RWPE1 (cell line): ENCODE measurements at regions not wholly inside any gene's neighbourhood (a gene's known extent, or its start where the extent isn't known, plus 50 kb on each side); places are given as distances from the start of the nearest gene placed in this dataset.
A peak's percentile ranks its signal among the peaks of the same experiment; 100 is the strongest.

Experiments used
- CTCF ChIA-PET: fragments of 350-600 bp; sonication (Branson Sonifier 250); formaldehyde crosslinking; extraction: SDS; loops from one replicate; lab custom pipeline; 2021; lab: Yijun Ruan, JAX
- POLR2A ChIA-PET: fragments of 400-600 bp; formaldehyde crosslinking; extraction: SDS; loops from one replicate; lab custom pipeline; 2020; ENCODE audit warnings: antibody characterized with exemption; ENCODE audit not compliant: low non-redundant PET; lab: Yijun Ruan, JAX
- DNase-seq: peaks from one replicate; pipeline ENCODE4 v3.0.0; 2012; ENCODE audit warnings: low spot score
- H3K27ac ChIP-seq: fragments of 450-650 bp; 2 replicates; pipeline ENCODE4 v1.5.1; 2017
- CTCF ChIP-seq: fragments of 450-650 bp; conservative IDR thresholded peaks from 2 replicates; pipeline ENCODE4 v1.5.1; 2017; ENCODE audit warnings: low read depth, mild to moderate bottlenecking

- H3K27ac ChIP-seq, result no peak overlapping the region
- CTCF ChIA-PET, result no interaction called here
- POLR2A ChIA-PET, result no interaction called here
- TF ChIP-seq CTCF, result no peak
- no peak for DNase-seq
Measured at GRCh38 chr14:43898687-43899086, 608.4 kb downstream of the FSCB start.

GRCh38 chr14:43896044-43896443 is 611.0 kb downstream of the FSCB start:
- POLR2A ChIA-PET, result no interaction called here
- TF ChIP-seq CTCF, result no peak
- no peak overlapping the region for H3K27ac ChIP-seq
- no peak for DNase-seq
- CTCF ChIA-PET, result no interaction called here

GRCh38 chr14:43894534-43894933 is 612.5 kb downstream of the FSCB start:
- TF ChIP-seq CTCF, result peak; percentile 33
- ChIA-PET CTCF (no interaction called here), POLR2A (no interaction called here)
- no peak overlapping the region for H3K27ac ChIP-seq
- DNase-seq, result no peak

- DNase-seq, result no peak
- ChIA-PET CTCF (no interaction called here), POLR2A (no interaction called here)
- H3K27ac ChIP-seq, result no peak overlapping the region
- TF ChIP-seq CTCF, result no peak
Measured at GRCh38 chr14:43887523-43887922, 619.6 kb downstream of the FSCB start.

- ChIA-PET POLR2A (no interaction called here), CTCF (no interaction called here)
- no peak overlapping the region for H3K27ac ChIP-seq
- TF ChIP-seq CTCF, result no peak
- no peak for DNase-seq
Measured at GRCh38 chr14:43877351-43877960, 629.6 kb downstream of the FSCB start.

GRCh38 chr14:43872752-43873655 is 634.1 kb downstream of the FSCB start:
- CTCF ChIA-PET, result interaction anchor here (0.6 kb wide), 1 partner anchor 440 kb away, joined by 4 read pairs; no protein-coding TSS in a partner anchor
- H3K27ac ChIP-seq, result no peak overlapping the region
- TF ChIP-seq CTCF, result no peak
- DNase-seq, result no peak
- POLR2A ChIA-PET, result no interaction called here
